ENCODE measurements at regions not wholly inside any gene's neighbourhood (a gene's known extent, or its start where the extent isn't known, plus 50 kb on each side); places are given as distances from the start of the nearest gene placed in this dataset.

DNA sequence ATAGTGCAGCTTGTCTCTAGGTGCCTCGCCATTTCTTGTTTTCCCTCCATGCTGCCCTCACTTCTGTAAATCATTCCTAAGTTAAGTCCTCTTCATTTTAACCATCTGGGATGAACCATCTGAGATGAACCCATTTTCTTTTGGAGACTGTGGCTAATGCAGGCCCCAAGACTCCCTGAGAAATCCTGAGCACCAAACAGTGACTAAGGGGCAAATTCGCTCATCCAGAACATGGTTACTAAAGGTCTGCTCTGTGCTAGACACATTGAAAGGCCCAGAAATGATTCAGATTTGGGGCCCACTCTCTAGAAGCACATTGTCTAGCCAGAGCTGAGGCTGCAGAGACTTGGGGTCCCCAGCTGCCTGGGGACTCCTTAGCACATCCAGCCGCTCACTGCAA, 151.9 kb upstream of the CTTNBP2NL start:
- TF ChIP-seq EZH2 (IDR thresholded peaks at IDR 0.05; ENCODE audit: low read length, missing control alignments): no peak
- TF ChIP-seq, protein P1, sequence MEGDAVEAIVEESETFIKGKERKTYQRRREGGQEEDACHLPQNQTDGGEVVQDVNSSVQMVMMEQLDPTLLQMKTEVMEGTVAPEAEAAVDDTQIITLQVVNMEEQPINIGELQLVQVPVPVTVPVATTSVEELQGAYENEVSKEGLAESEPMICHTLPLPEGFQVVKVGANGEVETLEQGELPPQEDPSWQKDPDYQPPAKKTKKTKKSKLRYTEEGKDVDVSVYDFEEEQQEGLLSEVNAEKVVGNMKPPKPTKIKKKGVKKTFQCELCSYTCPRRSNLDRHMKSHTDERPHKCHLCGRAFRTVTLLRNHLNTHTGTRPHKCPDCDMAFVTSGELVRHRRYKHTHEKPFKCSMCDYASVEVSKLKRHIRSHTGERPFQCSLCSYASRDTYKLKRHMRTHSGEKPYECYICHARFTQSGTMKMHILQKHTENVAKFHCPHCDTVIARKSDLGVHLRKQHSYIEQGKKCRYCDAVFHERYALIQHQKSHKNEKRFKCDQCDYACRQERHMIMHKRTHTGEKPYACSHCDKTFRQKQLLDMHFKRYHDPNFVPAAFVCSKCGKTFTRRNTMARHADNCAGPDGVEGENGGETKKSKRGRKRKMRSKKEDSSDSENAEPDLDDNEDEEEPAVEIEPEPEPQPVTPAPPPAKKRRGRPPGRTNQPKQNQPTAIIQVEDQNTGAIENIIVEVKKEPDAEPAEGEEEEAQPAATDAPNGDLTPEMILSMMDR (conservative IDR thresholded peaks at IDR 0.05 in 1 of 2, IDR thresholded peaks at IDR 0.05 in 1 of 2; ENCODE audit: low read depth in 1 of 2, low read length in 2 of 2): no peak

Measured in fibroblast of lung (primary cell).